ENCODE measurements at regions not wholly inside any gene's neighbourhood (a gene's known extent, or its start where the extent isn't known, plus 50 kb on each side); places are given as distances from the start of the nearest gene placed in this dataset.

DNA sequence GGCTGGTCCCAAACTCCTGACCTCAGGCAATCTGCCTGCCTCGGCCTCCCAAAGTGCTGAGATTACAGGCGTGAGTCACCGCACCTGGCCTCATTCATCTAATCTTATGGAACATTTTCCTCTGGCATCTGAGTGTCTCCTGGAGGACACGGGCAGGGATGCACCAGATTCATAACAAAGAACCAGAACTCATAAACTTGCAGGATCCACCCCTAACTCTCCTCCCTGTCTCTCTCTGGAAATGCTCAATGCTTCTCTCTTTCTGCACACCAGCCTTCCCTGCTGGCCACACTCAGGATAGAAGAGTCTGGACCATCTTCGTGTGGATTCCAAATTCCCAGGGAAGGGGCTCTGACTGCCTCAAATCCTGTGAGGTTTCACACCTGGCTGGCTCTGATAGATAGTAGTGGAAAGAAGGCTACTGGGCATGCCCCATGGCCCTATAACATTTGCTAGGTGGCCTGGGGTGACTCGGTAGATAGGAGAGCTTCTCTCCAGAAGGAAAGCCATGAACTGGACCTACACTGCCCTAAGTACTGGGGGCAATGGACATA lies 483.2 kb upstream of the GYPC start:
- no peak for TF ChIP-seq CTCF (IDR thresholded peaks at IDR 0.05; ENCODE audit: control insufficient read depth, extremely low read depth, insufficient read depth)
- no peak for DNase-seq (ENCODE audit: low read depth)
- H3K4me3 ChIP-seq (ENCODE audit: low read depth, low read length): no peak overlapping the region

- DNase-seq (ENCODE audit: low read depth): no peak
- H3K4me3 ChIP-seq (ENCODE audit: low read depth, low read length): no peak overlapping the region
- TF ChIP-seq CTCF (IDR thresholded peaks at IDR 0.05; ENCODE audit: control insufficient read depth, extremely low read depth, insufficient read depth): no peak
Observed at GRCh38 chr2:126175222-126175621, 480.7 kb upstream of the GYPC start.

GRCh38 chr2:126177479-126177878 lies 478.5 kb upstream of the GYPC start:
- no peak for DNase-seq (ENCODE audit: low read depth)
- H3K4me3 ChIP-seq (ENCODE audit: low read depth, low read length): no peak overlapping the region
- TF ChIP-seq CTCF (IDR thresholded peaks at IDR 0.05; ENCODE audit: control insufficient read depth, extremely low read depth, insufficient read depth): no peak

DNA sequence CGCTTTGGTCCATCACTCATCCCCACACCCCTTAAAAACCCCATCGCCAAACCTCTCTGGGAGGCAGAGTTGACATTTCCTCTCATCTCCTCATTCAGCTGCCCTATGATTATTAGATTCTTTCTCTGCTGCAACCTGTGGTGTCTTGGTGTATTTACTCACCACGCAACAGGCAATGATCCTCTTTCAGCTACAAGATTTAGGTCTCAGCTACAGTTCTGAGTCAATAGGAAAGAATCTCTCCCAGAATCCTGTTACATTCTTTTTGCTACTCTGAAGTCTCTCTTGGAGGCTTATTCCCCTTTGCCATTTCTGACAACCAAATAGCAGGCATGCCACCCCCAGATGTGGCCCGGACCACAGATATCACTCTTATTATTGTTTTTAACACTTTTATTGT lies 468.3 kb upstream of the GYPC start:
- H3K4me3 ChIP-seq (ENCODE audit: low read depth, low read length): no peak overlapping the region
- DNase-seq (ENCODE audit: low read depth): no peak
- TF ChIP-seq CTCF (IDR thresholded peaks at IDR 0.05; ENCODE audit: control insufficient read depth, extremely low read depth, insufficient read depth): no peak

DNA sequence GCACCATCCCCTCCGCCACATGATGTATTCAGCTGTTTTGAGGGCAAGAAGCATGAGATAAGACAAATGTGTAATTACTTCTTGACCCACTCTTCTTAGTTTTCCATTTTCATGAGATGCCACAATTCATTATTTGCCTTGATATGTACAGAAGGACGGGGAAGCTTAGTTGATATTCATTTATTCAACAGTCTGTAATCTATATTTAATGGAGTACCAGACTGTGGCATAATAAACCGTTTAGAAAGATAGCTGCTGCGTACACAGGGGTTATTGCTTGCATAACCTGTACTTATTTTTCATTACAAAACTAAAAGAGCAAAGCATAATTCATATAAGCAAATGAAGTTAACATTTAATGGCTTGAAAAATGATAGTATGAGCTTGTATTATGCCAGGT lies 466.4 kb upstream of the GYPC start:
- no peak for TF ChIP-seq CTCF (IDR thresholded peaks at IDR 0.05; ENCODE audit: control insufficient read depth, extremely low read depth, insufficient read depth)
- H3K4me3 ChIP-seq (ENCODE audit: low read depth, low read length): no peak overlapping the region
- no peak for DNase-seq (ENCODE audit: low read depth)

DNA sequence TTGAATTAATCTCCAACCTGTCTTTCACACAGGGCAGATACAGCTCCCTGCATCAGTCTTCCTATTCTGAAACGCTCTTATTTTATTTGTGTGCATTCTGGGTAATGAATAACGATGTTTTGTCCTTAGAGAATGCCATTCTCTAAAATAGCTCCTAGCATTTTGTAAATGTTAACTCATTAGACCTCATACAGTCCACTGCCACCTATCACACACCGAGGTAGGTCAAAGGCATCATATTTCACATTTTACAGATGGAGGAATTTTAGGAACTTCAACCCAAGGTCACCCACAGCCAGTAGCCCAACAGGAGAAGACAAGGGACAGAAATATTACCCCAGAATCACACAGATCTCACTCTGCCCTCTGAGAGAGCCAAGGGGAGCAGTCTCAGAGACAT lies 455.4 kb upstream of the GYPC start:
- no peak for DNase-seq (ENCODE audit: low read depth)
- no peak overlapping the region for H3K4me3 ChIP-seq (ENCODE audit: low read depth, low read length)
- no peak for TF ChIP-seq CTCF (IDR thresholded peaks at IDR 0.05; ENCODE audit: control insufficient read depth, extremely low read depth, insufficient read depth)

DNA sequence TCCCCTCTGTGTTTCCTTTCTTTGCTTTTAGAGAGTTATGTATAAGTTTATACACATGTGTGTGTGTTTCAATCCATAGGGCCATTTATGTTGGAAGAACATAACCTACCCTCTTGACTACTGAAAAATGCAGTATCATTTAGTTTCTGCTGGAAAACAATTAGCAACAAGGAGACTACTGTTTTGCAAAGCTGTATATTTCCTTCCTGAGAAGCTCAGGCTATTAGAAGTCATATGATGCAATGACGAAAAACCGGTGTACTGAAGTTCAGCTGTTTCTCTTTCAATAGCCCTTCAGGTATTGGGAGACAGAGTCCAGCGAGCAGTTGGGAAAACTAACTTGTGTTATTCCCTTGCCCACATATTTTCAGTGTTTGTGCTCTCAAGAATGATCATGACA lies 447.7 kb upstream of the GYPC start:
- no peak for TF ChIP-seq CTCF (IDR thresholded peaks at IDR 0.05; ENCODE audit: control insufficient read depth, extremely low read depth, insufficient read depth)
- H3K4me3 ChIP-seq (ENCODE audit: low read depth, low read length): no peak overlapping the region
- no peak for DNase-seq (ENCODE audit: low read depth)
